GM19023 (cell line): ENCODE measurements at regions not wholly inside any gene's neighbourhood (a gene's known extent, or its start where the extent isn't known, plus 50 kb on each side); places are given as distances from the start of the nearest gene placed in this dataset.
"Not testable (repeated sequence)": the region's sequence is repeated elsewhere in the genome, so short reads cannot be mapped to it uniquely, and the experiment has no call there.

Source experiments
- ATAC-seq: cut with Tn5 transposase; IDR thresholded peaks from one replicate; pipeline ENCODE4 v1.9.1; 2021; ENCODE audit warnings: mild to moderate bottlenecking, moderate library complexity; ENCODE audit not compliant: unreplicated experiment

DNA sequence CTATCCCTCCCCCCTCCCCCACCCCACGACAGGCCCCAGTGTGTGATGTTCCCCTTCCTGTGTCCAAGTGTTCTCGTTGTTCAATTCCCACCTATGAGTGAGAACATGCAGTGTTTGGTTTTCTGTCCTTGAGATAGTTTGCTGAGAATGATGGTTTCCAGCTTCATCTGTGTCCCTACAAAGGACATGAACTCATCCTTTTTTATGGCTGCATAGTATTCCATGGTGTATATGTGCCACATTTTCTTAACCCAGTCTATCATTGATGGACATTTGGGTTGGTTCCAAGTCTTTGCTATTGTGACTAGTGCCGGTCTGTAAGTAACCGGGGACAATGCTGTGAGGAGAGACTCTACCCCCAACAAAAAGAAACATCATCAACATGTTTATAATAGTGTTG, 217.2 kb downstream of the SEC23IP start:
- ATAC-seq, result not testable (repeated sequence)

GRCh38 chr10:120110196-120110595, 217.7 kb downstream of the SEC23IP start:
- ATAC-seq, result no peak

DNA sequence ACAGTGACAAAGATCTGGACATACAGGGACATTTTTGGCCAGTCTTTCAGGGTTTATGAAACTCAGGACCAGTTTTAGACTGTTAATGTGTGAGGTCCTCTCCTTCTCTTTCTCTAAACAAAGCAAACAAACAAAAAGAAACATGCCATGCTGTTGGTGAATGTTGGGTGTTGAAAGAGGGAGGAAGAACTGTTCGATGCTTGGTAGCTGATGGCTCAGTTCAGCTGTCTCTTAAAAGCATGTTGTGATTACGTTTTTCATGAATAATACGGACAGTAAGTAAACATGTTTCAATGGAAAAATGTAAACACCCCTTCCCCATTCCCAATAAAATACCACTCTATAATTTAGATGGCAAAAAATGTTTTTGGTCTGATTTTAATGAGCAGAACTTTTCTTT, 219.1 kb downstream of the SEC23IP start:
- ATAC-seq, result no peak

DNA sequence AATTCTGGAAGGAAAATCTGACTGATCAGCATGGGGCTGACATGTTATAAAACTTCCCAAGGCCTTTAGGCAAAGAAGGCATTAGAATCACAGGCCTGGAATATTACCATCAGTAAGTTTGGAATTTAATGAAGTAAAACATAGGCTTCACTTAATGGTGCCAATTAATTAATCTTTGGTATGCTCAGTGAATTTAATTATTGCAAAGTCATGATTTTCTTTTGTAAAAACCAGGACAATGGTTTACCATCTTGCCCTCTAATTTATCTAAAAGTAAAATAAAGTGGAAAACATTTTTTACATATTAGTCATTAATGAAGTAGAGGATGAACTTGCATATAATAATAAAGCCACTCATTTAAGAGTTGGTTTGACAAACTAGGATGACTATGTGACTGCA, 220.3 kb downstream of the SEC23IP start:
- ATAC-seq, result no peak

DNA sequence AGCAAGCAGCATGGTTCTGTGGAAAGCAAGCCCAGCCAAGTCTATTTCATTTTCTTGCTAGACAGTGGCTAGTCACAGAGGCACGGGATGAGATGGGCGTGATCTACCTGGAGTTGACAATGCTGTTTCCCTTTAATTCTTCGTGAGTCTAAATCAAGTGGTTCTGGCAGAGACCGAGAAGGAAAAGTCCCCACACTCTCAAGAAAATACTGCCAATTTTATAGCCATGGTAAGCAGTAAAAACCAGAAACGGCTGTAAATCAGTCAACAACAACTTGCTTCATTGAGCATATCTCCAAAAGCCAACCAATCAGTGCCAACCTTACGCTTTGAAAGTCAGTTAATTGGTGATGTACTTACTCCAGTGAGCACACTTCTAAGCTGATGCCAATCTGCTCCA, 223.4 kb downstream of the SEC23IP start:
- ATAC-seq, result no peak

DNA sequence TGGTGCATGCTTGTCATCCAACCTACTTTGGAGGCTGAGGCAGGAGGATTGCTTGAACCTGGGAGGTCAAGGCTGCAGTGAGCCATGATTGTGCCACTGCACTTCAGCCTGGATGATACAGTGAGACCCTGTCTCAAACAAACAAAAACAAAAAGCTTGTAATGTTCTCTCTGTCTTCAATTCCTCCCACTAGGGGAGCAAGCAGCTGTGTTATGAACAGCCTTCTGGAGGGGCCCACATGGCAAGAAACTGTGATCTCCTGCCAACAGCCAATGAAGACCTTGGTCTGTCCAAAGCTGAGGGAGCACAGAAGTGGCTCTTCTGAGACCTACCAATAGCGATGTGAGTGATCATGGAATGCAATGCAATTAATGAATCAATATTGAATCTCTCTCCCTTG, 229.2 kb downstream of the SEC23IP start:
- no peak for ATAC-seq

GRCh38 chr10:120131183-120131582, 238.7 kb downstream of the SEC23IP start:
- no peak for ATAC-seq

DNA sequence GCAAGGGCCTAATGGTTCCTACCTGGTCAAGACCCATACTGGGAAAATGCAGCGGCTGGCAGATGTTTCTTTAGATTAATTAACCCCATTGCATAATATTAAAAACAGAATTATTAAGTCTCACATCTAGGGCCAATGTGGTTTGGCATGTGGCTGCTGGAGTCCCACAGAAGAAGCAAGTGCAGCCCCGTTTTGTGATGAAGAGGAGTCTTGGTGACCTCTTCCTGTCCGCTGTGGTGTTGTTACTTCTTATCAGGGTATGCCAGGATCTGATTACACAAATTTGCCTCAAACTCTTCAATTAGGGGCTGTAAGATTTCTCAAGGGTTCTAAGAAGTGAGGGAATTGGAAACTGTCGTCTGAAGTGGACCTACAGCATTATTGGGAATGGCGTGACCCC, 240.3 kb downstream of the SEC23IP start:
- ATAC-seq, result no peak

DNA sequence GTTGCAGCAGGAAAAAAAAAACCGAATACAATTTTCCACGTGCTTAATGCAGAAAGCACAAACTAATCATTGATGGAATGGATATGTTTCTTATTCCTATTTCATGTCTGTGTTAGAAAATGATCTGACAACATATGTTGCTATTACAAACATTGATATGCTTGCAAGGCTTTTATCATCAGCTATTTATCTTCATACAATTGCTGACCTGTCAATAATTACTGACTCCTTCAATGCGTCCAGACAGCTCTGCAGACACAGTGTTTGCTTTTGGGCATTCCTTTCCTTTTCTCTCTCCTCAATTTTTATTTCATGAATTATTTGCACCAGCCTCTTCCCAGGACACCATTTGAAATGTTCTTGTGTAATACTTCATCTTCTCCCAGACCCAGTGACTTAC, 246.2 kb downstream of the SEC23IP start:
- ATAC-seq, result no peak

DNA sequence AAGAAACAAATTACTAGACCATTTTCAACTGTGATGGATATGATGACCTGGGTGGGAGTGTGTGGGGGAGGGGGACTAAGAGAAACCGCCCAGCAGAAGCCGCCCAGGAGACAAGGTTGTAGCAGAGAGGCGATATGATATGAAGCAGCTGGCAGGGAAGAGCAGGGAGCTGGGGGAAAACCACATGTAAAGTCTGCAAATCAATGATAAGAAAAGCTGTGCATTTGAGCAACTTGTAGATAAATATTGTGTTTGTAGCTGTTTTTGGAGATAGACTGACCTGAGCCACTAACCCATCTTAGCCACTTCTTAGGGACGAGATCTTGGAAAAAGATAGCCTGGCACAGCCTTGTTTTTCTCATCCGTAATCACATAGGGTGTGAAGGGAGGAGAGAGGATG, 252.6 kb downstream of the SEC23IP start:
- no peak for ATAC-seq

DNA sequence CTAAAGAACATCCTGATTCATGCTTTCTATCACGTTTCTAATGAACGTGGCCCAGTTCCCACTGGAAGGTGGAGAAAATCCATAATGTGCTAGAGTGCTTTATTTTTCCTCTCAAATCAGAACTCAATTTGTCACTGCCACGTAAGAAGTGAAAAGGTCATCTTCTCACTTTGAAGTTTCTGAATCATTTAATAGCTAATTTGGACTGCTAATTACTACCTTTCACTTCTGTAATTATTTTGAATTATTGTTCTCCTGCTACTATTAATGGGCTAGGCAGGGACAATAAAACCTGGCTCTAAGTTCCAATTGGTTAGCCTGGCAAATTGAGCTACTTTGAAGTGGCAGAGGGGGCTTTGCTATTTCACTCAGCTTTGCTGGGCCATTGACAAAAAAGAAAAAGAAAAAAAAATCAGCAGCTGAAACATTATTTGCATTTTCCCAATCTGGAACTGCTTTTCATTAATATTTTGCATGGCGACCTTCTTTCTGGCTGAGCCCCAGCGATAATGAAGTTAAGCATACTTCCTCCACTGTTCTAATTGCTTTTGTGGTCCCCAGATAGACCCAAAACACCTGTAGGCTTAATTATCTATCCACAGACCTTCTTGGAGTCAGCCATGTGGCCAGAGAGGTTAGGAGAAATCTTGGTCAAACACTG, 264.2 kb downstream of the SEC23IP start:
- no peak for ATAC-seq

DNA sequence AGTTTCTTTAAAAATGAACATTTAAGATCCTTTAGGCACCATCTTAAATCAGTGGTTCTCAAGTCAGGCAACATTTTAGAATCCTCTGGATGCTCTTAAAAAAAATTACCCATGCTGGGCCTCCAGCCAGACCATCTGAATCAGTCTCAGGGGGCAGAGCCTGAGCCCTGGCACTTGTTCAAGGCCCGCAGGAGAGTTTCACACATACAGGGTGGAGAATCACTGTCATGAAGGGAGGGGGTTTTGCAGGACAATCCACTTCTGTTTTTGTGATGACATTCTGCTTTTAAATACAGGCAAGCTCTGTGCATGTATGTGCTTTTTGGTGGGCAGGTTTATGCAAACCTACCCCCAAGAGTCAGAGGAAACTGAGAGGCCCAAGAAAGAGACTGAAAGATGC, 268.6 kb downstream of the SEC23IP start:
- ATAC-seq, result no peak

- no peak for ATAC-seq
Measured at GRCh38 chr10:120162471-120162870, 269.9 kb downstream of the SEC23IP start.

DNA sequence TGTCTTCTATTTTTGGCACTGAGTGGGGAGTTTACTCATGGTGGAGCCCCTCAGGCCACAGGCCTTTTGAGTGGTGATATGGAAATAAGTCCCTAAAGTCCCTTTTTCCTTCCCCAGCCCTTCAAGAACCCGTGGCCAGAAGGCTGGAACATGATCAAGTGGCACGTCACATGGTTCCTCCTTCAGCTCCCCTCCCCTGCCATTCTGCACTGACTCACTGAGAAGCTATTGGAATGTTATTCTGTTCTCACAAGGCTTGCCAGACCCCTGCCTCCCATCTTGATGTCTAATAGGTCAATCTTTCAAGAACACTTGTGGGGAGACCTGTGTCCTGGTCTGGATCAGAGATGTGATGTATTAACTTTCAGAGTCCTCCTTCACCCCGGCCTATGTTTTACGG, 279.8 kb downstream of the SEC23IP start:
- ATAC-seq, result no peak

GRCh38 chr10:120174491-120174890, 282.0 kb downstream of the SEC23IP start:
- no peak for ATAC-seq

DNA sequence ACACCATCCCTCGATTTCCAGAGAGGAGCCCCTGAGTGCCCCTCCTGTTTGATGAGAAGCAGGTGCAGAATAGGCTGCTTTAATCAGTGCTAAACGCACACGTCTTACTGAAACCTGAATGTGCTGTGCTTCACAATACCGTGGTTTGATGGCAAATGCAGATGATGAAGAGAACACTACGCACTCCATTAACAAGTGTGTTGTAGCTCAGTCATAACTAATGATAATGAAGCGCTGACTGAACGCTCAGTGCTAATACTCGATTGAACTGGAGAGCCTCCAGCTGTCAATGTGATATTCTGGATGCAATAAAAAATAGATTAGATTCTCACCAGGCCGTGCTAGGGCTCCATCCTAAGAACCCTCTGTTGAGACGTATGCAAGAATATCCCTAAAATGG, 279.7 kb upstream of the PLPP4 start:
- ATAC-seq, result no peak

DNA sequence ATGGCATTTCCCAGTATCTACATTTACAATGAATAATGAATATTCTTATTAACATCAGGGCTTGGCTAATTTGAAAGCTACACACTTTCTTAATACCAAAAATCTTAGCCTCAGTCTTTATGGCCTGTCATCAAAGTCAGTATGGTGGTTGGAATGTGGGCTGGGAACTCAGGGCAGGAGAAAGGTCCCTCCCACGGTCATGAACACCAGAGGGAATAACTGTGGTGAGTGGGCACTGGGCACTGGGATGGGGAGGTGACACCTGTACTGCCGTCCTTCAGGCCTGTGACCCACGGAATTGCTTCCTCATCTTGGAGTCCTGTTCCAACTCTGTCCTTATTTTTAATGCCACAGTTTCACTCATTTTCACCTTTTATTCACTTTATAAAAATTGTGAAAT, 276.9 kb upstream of the PLPP4 start:
- no peak for ATAC-seq

- ATAC-seq, result no peak
Measured at GRCh38 chr10:120181154-120181553, 275.9 kb upstream of the PLPP4 start.

GRCh38 chr10:120182431-120182830, 274.6 kb upstream of the PLPP4 start:
- ATAC-seq, result no peak

DNA sequence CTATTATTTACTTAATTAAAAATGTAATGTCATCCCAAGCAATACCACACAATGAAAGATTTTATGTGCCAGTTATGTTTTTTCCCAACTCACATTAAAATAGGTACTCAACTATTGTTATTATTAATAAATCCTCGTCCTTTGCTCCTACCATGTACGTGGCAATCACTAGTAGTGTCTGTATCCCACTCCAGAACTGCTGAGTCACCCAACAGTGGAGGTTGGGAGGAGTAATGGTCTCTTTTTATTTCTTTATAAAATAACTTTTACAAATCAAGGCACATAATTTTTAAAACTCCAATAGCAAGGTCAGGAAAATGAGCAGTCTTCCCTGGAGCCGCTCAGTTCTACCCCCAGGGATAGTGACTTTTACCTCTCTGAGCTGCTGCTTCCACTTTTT, 273.5 kb upstream of the PLPP4 start:
- ATAC-seq, result no peak

- ATAC-seq, result no peak
Measured at GRCh38 chr10:120184547-120185337, 272.3 kb upstream of the PLPP4 start.

DNA sequence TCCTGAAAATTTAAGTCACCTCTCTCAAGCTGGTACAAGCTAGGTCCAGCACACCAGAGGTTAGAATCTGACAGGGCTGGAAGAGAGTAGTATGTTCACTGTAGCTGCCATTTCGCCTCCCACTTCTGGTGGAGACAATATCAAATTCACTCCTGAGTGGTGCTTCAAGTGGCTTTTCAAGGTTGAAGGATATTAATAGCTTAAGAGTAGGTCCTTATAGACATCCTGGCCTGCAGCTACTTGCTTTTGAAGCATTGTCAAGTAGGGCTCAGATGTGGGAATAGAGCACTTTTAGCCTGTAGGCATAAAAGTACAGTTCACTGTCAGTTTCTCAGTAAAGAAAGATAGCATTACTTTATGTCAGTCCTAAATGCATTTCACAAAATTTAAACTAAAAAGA, 270.5 kb upstream of the PLPP4 start:
- no peak for ATAC-seq

- ATAC-seq, result not testable (repeated sequence)
Measured at GRCh38 chr10:120187168-120187567, 269.9 kb upstream of the PLPP4 start.
